Right atrium auricular region (tissue), 2 donors: ENCODE measurements at regions not wholly inside any gene's neighbourhood (a gene's known extent, or its start where the extent isn't known, plus 50 kb on each side); places are given as distances from the start of the nearest gene placed in this dataset.
"Not testable (repeated sequence)": the region's sequence is repeated elsewhere in the genome, so short reads cannot be mapped to it uniquely, and the experiment has no call there.

Experiments
- DNase-seq: peaks from one replicate; pipeline ENCODE4 v3.0.0-alpha.2; 2019; ENCODE audit warnings: low spot score
- H3K27ac ChIP-seq, 2 donors: fragments of 200-600 bp; sonication (generic); 1 replicate in 1 of 2; 2 replicates in 1 of 2; pipeline ENCODE4 v1.5.1; 2016 to 2019
- H3K27me3 ChIP-seq, 2 donors: fragments of 200-600 bp; sonication (generic); one replicate each; pipeline versions ENCODE4 v1.5.1 to v1.6.0; 2017 to 2019
- H3K36me3 ChIP-seq: fragments of 200-600 bp; sonication (generic); one replicate; pipeline ENCODE4 v1.5.1; 2016
- H3K4me1 ChIP-seq, 2 donors: fragments of 200-600 bp; sonication (generic); one replicate each; pipeline versions ENCODE4 v1.5.1 to v1.6.0; 2017 to 2019
- H3K4me3 ChIP-seq, 2 donors: fragments of 200-600 bp; sonication (generic); 1 replicate in 1 of 2; 2 replicates in 1 of 2; pipeline ENCODE4 v1.5.1; 2017 to 2019; ENCODE audit warnings: mild to moderate bottlenecking in 1 of 2, moderate library complexity in 1 of 2
- H3K9me3 ChIP-seq, 2 donors: fragments of 200-600 bp; sonication (generic); one replicate each; pipeline ENCODE4 v1.5.1; 2019

DNA sequence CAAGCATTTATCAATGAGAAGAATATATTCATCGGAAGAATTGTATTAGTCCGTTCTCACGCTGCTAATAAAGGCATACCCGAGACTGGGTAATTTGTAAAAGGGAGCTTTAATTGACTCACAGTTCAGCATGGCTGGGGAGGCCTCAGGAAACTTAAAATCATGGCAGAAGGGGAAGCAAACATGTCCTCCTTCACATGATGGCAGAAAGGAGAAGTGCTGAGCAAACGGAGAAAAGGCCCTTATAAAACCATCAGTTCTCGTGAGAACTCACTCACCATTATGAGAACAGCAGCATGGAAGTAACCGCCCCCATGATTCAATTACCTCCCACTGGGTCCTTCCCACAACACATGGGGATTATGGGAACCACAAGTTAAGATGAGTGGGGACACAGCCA lies 1688.2 kb downstream of the SPATA31A7 start:
- not testable (repeated sequence) for H3K9me3 ChIP-seq, DNase-seq, H3K36me3 ChIP-seq, H3K27ac ChIP-seq, H3K27me3 ChIP-seq, H3K4me1 ChIP-seq, H3K4me3 ChIP-seq

DNA sequence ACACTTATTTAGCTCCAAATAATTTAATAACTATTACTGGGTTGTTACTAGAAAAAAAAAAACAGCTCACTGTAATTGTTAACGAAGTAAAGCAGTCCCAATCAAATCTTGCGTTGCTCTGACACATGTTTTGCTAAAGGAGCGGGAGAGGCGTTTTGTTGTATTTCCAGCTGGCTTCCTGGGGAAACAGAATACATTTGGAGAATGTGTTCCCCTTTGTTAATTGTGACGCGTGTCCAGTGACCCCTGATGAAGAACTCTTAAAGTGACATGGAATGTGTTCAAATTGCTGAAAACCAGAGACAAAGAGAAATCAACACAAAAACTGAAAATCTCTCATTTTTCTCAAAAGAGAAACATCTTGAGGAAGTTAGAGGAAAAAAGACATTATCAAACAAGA lies 1690.6 kb downstream of the SPATA31A7 start:
- not testable (repeated sequence) for H3K4me1 ChIP-seq, H3K27ac ChIP-seq, H3K9me3 ChIP-seq, DNase-seq, H3K36me3 ChIP-seq, H3K4me3 ChIP-seq, H3K27me3 ChIP-seq

DNA sequence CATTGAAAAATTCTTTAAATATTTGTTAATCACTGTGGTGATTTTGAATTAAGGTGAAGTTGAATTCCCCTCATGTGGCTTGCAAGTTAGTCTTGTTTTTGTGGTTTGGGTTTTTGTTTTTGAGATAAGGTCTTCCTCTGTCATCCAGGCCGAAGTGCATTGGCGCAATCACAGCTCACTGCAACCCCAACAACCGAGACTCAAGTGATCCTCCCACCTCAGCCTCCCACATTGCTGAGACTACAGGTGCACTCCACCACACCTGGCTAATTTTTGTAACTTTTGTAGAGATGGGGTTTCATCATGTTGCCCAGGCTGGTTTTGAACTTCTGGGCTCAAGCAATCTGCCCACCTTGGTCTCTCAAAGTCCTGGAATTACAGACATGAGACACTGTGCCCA lies 1691.1 kb downstream of the SPATA31A7 start:
- H3K27ac ChIP-seq, DNase-seq, H3K36me3 ChIP-seq, H3K9me3 ChIP-seq, H3K27me3 ChIP-seq, H3K4me3 ChIP-seq, H3K4me1 ChIP-seq: not testable (repeated sequence)

DNA sequence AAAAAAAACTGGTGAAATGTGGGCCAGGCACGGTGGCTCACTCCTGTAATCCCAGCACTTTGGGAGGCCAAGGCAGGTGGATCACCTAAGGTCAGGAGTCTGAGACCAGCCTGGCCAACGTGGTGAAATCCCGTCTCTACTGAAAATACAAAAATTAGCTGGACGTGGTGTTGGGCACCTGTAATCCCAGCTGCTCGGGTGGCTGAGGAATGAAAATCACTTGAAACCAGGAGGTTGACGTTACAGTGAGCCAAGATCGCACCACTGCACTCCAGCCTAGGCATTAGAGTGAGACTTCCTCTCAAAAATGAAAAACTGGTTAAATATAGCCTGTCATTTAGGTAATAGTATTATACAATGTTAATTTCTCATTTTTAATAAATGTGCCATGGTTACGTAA lies 1692.0 kb downstream of the SPATA31A7 start:
- H3K9me3 ChIP-seq, H3K4me1 ChIP-seq, H3K36me3 ChIP-seq, H3K27me3 ChIP-seq, DNase-seq, H3K27ac ChIP-seq, H3K4me3 ChIP-seq: not testable (repeated sequence)

DNA sequence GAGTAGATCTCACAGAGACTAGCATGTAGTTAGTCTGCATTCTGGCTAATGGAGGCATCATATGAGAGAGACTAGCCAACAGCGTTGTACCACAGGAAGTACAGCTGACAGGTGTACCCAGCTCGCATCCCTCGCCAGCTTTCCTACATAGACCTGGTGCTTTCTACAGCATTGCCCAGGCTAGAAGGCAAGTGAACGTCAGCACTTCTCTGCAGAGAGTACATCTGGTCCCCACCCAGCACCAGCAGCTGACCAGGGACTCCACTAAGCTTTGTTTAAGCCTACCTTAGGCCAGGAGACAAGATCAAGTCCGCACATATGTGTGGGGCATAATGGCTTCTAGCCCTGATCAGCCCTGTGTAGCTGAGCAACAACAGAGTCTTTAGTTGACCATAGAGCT lies 1692.9 kb downstream of the SPATA31A7 start:
- H3K9me3 ChIP-seq, DNase-seq, H3K4me1 ChIP-seq, H3K27ac ChIP-seq, H3K4me3 ChIP-seq, H3K27me3 ChIP-seq, H3K36me3 ChIP-seq: not testable (repeated sequence)

DNA sequence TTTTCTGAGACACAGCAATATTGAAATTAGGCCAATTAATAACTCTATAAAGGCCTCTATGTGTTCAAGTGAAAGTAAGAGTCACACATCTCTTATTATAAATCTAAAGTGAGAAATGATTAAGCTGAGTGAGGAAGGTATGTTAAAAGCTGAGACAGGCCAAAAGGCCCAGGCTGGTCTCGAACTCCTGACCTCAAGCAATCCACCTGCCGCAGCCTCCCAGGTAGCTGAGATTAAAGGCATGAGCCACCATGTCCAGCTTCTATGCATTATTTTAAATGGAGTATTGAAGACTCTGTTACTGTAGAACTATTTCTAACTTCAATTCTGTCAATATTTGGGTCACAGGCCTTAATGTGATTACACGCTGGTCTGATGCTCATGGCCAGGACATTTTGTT lies 1706.9 kb downstream of the SPATA31A7 start:
- not testable (repeated sequence) for H3K4me1 ChIP-seq, H3K27ac ChIP-seq, H3K9me3 ChIP-seq, DNase-seq, H3K27me3 ChIP-seq, H3K36me3 ChIP-seq, H3K4me3 ChIP-seq

DNA sequence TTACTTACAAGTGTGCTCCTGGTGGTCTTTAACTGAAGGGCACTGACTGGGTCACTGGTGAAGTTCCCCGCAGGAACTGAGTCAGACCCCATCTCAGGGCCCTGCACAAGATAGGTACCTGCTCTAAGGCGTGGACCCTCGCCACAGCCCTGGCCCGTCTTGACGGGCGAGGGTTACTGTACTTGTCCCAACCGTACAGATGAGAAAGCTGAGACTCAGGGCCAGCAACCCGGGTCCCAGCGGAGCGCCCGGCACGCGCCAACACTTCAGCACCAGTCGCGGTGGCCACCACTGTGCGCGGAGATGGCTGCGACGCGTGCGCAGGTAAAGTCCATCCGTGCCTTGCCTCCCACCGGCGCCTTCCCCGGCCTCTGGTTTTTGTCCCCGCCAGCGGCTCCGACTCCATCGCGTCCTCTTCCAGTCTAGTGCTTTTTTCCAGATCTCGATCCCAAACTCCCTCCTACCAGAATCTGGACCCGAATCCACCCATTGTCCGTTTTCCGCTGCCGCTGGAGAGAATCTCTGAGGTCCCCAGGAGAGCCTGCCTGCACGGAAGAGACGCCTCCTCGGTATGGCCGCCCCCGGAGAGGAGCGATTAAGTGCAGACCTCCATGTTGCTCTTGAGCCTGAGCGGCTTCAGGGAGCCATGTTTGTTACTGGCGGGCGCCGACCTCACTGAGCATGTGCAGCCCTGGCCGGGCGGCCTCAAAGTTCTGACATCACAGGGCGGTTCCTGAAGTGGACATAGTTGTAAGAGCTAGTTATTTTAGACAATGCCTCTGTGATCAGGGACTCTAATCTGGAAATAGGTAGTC lies 1707.8 kb downstream of the SPATA31A7 start:
- H3K4me3 ChIP-seq, result peak overlapping the region; percentile 48 to 51
- H3K36me3 ChIP-seq, DNase-seq, H3K4me1 ChIP-seq, H3K9me3 ChIP-seq, H3K27me3 ChIP-seq: not testable (repeated sequence)
- peak overlapping the region; percentile 75 to 80 for H3K27ac ChIP-seq

DNA sequence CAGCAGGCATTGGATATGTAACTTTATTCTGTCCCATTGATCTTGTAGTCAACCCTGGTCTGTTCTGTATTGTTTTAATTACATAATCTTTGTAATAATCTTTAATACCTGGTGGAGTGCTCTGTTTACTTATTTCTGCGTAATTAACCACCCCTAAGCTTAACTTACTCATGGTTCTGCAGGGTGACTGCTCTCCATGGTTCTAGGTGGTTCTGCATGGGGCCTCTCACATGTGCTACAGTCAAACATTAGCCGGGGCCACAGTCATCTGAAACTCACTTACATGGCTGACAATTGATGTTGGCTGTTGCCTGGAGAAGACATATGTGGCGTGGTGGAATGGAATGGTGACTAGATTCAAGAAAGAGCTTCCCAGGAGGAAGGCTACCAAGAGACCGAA lies 1709.8 kb downstream of the SPATA31A7 start:
- not testable (repeated sequence) for DNase-seq, H3K27ac ChIP-seq, H3K4me3 ChIP-seq, H3K9me3 ChIP-seq, H3K36me3 ChIP-seq, H3K27me3 ChIP-seq, H3K4me1 ChIP-seq

DNA sequence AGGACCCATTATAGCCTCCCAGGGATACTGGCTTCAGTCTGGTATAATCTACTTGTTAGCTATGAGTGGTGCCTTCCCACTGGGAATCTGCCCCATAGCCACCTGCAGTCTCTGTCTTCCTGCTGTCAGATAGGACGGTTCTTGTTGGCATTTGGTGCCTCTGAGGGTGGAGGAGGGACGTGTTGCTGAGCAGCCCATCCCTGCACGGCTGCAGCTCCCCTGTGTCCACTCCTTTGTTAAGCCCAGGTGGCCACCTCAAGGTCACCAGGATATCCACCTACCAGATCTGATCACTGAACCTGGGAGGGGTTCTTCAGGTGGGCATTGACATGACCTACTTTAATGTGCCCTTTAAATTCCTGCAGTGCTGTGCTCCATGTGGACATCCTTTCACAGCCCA lies 1714.2 kb downstream of the SPATA31A7 start:
- not testable (repeated sequence) for H3K36me3 ChIP-seq, H3K9me3 ChIP-seq, DNase-seq, H3K4me1 ChIP-seq, H3K27ac ChIP-seq, H3K27me3 ChIP-seq, H3K4me3 ChIP-seq

DNA sequence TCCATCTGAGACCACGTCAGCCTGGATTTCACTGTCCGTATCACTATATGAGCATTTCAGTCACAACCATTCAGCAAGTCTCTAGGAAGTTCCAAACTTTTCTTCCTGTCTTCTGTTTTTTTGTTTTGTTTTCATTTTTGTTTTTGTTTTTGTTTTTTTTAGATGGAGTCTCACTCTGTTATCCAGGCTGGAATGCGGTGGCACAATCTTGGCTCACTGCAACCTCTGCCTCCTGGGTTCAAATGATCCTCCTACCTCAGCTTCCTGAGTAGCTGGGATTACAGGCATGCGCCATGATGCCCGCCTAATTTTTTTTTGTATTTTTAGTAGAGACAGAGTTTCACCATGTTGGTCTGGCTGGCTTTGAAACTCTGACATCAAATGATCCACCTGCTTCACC lies 1715.9 kb downstream of the SPATA31A7 start:
- H3K27ac ChIP-seq, DNase-seq, H3K4me1 ChIP-seq, H3K36me3 ChIP-seq, H3K27me3 ChIP-seq, H3K4me3 ChIP-seq, H3K9me3 ChIP-seq: not testable (repeated sequence)

DNA sequence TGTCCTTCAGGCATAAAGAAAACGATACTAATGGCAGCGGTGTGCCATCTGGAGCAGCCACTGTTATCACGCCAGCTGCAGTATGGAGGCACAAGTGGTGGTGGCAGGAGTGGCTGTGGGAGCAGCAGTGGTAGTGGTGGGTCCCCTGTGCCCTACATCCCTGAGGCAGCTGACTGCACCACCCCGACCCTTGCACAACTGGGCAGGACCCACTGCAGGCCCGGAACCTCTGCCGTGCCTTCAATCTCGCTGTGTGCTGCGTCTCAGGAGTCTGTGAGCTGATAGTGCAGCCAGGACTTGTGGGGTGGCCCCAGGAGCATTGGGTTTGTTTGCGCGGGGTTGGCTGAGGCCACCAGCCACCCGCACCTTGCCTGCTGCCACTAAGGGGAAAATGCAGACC lies 1718.0 kb downstream of the SPATA31A7 start:
- H3K4me3 ChIP-seq, H3K27me3 ChIP-seq, H3K4me1 ChIP-seq, DNase-seq, H3K9me3 ChIP-seq, H3K27ac ChIP-seq, H3K36me3 ChIP-seq: not testable (repeated sequence)

DNA sequence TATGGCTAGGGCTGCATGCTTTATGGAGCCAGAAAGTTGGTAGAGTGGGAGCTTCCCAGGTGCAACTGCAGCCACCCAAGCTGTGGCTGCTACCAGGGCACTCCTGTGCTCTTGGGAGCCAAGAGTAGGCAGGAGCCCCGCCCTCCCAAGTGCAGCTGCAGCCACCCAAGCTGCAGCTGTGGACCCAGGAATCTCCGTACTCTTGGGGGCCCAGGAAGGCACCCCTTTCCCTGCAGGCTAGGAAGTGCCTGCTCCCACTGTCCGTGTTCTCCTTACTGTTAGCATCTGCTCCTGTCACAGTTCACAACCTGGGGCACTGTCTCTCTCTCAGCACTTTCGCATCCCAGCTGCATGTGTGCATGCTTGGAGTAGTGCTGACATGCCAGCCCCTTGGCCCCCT lies 1718.4 kb downstream of the SPATA31A7 start:
- H3K4me3 ChIP-seq, H3K27ac ChIP-seq, DNase-seq, H3K36me3 ChIP-seq, H3K4me1 ChIP-seq, H3K27me3 ChIP-seq, H3K9me3 ChIP-seq: not testable (repeated sequence)

DNA sequence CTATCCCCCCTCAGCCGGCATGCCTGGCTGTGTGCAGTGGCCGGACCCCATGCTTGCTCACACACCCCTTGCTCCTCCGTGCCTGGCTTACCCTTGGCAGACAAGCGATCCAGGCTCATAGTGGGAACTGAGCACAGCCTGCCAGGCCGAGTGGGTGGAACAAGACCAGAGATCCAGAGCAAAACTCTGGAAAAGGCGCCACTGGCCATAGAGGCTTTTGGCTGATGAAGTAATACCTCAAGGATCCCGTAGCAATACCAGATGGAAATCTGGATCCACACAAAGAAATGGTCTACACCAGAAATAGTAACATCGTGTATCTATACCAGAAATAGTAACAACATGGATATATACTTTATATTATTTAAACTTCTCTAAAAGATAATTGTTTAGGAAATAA lies 1719.6 kb downstream of the SPATA31A7 start:
- not testable (repeated sequence) for H3K9me3 ChIP-seq, H3K4me3 ChIP-seq, H3K4me1 ChIP-seq, DNase-seq, H3K36me3 ChIP-seq, H3K27ac ChIP-seq, H3K27me3 ChIP-seq

DNA sequence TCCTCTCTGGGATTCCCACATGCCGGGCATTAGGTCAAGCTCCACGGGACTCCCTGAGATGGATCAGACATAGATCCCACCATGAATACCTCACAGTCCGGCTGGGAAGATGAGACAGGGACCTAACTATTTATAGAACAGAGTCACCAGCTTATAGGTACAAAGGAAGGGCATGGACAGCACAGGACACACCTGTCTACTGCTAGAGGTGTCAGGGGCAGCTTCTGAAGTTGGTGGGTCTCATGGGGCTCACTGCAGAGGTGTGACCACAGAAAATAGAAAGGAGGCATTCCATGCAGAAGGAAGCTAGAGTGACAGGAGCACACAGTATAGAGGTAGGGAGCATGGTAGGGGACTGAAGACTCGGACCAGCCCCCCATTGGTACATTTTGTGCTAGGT lies 1722.4 kb downstream of the SPATA31A7 start:
- not testable (repeated sequence) for H3K27me3 ChIP-seq, H3K4me1 ChIP-seq, DNase-seq, H3K27ac ChIP-seq, H3K4me3 ChIP-seq, H3K36me3 ChIP-seq, H3K9me3 ChIP-seq

DNA sequence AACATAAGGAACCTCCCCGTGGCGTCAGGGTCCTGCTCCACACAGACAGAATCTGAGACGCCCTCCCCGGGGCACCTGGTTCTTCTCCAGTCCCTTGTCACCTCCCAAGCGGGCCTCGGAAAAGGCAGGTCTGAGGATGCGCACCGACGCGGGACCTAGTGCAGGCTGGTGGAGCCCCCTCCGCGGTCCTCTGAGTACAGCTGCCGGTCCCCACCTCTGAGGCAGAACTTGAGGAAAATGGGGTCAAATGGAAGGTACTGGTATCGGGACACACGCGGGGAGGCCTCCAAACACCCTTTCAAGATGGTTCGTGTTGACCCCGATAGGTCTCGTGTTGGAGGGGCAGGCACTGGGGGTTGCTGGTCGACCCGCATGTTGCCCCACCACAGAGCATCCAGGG lies 1725.3 kb downstream of the SPATA31A7 start:
- H3K9me3 ChIP-seq, H3K27ac ChIP-seq, H3K4me3 ChIP-seq, H3K4me1 ChIP-seq, H3K36me3 ChIP-seq, H3K27me3 ChIP-seq, DNase-seq: not testable (repeated sequence)

DNA sequence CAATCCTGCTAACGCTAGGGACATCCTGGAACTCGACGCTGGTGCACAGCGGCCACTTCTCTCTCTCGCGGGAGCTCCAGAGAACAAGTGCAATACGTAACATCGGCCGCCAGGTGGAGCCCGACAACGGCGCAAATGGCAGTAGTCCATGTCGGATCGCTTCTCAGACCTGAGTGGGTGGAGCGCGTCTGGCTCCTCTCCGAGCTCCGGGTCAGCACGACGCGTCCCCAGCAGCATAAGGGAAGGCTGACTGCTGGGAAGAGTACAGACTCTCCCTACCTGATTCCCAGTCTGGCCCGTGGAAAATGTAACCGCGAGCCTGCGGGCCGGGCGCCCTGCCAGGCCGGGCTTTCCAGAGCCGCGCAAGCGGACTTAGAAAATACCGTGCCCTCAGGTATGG lies 1725.8 kb downstream of the SPATA31A7 start:
- H3K4me1 ChIP-seq, H3K36me3 ChIP-seq, H3K4me3 ChIP-seq, H3K27me3 ChIP-seq, H3K27ac ChIP-seq, H3K9me3 ChIP-seq, DNase-seq: not testable (repeated sequence)
